AG10803 (cell line): ENCODE measurements at regions not wholly inside any gene's neighbourhood (a gene's known extent, or its start where the extent isn't known, plus 50 kb on each side); places are given as distances from the start of the nearest gene placed in this dataset.

ENCODE experiments used
- DNase-seq: peaks from one replicate; pipeline ENCODE4 v3.0.0; 2010; ENCODE audit warnings: low read depth
- H3K4me3 ChIP-seq: 2 replicates; pipeline ENCODE4 v1.5.1; 2011; ENCODE audit warnings: mild to moderate bottlenecking, low read length, control low read depth
- TF ChIP-seq, protein P1 (sequence below): conservative IDR thresholded peaks from 2 replicates; pipeline ENCODE4 v1.5.1; 2011; ENCODE audit warnings: mild to moderate bottlenecking, low read length, control low read depth, inconsistent platforms

DNA sequence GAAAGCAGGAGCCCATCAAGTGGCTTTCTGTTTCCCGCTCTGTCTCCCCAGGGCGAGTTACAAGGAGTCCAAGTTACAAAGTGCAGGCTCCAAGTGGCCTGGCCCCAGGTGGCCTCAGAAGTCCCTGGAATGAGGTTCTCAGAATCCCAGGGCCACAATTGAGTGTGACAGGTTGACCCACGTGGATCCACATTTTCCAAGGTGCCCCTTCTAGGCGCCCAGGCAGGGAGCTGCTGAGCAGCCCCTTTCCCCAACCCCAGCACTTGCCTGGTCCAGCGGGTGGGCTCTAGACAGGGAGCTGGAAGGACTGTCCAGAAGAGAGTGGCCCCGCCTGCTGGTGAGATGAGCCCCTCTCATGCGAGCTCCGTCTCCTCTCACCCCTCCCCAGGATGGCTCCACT, 253.4 kb downstream of the CYP26B1 start:
- TF ChIP-seq, protein P1, sequence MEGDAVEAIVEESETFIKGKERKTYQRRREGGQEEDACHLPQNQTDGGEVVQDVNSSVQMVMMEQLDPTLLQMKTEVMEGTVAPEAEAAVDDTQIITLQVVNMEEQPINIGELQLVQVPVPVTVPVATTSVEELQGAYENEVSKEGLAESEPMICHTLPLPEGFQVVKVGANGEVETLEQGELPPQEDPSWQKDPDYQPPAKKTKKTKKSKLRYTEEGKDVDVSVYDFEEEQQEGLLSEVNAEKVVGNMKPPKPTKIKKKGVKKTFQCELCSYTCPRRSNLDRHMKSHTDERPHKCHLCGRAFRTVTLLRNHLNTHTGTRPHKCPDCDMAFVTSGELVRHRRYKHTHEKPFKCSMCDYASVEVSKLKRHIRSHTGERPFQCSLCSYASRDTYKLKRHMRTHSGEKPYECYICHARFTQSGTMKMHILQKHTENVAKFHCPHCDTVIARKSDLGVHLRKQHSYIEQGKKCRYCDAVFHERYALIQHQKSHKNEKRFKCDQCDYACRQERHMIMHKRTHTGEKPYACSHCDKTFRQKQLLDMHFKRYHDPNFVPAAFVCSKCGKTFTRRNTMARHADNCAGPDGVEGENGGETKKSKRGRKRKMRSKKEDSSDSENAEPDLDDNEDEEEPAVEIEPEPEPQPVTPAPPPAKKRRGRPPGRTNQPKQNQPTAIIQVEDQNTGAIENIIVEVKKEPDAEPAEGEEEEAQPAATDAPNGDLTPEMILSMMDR: no peak
- H3K4me3 ChIP-seq: no peak overlapping the region
- no peak for DNase-seq

DNA sequence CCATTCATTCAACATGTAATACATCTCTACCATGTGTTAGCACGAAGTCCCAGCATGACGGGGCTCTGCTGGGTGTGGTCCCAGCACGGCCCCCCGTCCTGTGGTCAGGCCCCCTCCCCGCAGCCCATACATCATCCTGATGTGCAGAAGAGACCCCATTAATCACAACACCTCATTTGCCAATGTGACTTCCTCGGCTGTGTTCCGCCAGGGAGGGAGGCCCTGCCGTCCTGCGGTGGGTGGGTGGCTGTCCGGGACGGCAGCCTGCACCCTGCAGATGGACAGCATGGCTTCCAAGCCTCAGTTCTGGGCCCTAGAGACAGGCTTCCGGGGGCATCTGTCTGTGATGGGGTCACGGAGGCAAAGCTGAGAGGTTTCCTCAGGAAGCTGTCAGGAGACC, 254.0 kb downstream of the CYP26B1 start:
- no peak for DNase-seq
- no peak overlapping the region for H3K4me3 ChIP-seq
- TF ChIP-seq, protein P1: no peak

DNA sequence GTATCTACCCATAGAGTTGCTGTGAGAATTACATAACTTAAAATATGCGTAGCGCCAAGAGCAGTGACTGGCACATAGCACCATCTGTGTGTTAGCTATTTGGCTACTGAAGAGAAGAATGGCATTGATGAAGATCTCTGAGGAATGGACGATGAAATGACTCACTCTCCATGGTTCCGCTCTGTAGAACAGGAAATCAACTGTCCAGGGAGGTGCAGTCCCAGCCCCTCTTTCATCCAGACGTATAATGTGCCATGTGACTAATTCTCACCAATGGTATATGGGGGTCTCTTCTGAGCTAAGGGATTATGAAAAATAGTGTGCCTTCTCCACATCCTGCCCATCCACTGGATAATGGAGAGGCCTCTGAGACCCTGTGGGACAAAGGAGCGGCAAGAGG, 254.8 kb downstream of the CYP26B1 start:
- TF ChIP-seq, protein P1: no peak
- no peak overlapping the region for H3K4me3 ChIP-seq
- DNase-seq: no peak

DNA sequence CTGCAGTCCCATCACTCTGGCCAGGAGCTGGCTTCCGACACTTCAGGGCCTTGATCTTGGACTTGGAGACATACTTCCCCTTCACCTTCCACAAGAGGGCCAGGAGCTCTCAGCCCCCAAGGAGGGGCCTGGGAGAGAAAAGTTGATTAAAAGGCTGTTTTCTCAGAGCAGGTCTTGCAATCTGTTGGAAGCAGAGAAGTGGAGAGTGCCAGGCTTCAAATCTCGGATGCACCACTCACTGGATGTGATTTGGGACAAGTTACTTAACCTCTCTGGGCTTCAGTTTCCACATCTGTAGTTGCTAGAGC, 255.3 kb downstream of the CYP26B1 start:
- TF ChIP-seq, protein P1: no peak
- no peak overlapping the region for H3K4me3 ChIP-seq
- no peak for DNase-seq

DNA sequence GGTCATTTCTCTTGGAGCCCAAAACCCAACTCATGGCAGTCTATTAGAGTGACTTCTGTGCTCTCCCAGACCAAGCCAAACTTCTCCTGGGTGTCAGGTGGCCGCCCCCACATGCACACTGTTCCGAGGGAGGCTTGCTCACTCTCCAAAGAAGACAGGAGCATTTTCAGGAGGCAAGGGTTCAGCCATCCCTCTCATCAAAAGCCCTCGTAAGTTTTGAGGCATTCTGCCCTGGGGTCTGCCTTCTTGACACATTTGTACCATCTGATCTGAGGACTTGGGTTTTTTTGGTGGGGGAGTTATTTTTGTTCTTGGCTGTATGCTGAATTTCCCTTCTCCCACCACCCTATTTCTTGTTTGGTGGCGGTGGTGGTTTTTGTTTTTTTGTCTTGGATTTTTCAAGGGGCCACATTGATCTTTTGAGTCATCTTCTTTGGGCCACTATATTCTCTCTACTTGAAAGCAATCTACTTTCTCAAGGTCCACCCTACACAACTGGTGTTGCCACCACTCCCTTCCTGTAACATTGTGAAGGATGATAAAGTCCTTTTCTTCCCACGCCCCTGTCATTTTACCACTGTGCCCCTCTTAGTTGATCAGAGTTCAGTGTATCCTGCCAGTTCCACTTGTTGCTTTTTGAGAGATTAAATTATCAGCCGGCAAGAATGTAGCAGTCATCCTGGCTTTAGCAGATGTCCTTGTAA, 255.8 kb downstream of the CYP26B1 start:
- TF ChIP-seq, protein P1: no peak
- no peak for DNase-seq
- no peak overlapping the region for H3K4me3 ChIP-seq

DNA sequence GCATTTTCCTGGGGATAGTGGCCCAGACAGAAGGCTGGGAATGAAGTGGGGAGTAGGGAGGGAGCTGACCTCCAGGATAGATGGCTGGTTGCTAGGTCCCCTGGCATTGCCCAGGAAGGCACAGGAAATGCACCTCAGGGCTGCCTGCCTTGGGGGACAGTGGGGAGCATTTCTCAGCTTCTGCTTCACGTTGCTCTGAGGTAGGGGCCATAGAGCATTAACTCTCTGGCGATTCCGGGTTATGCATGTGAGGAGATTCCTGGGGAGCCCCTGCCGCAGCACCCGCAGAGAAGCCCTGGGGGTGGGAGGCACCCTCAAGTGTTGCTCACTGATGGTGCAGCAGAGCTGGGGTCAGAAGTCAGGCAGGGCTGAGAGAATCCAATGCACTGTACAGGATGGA, 256.5 kb downstream of the CYP26B1 start:
- DNase-seq: no peak
- H3K4me3 ChIP-seq: no peak overlapping the region
- TF ChIP-seq, protein P1: no peak

DNA sequence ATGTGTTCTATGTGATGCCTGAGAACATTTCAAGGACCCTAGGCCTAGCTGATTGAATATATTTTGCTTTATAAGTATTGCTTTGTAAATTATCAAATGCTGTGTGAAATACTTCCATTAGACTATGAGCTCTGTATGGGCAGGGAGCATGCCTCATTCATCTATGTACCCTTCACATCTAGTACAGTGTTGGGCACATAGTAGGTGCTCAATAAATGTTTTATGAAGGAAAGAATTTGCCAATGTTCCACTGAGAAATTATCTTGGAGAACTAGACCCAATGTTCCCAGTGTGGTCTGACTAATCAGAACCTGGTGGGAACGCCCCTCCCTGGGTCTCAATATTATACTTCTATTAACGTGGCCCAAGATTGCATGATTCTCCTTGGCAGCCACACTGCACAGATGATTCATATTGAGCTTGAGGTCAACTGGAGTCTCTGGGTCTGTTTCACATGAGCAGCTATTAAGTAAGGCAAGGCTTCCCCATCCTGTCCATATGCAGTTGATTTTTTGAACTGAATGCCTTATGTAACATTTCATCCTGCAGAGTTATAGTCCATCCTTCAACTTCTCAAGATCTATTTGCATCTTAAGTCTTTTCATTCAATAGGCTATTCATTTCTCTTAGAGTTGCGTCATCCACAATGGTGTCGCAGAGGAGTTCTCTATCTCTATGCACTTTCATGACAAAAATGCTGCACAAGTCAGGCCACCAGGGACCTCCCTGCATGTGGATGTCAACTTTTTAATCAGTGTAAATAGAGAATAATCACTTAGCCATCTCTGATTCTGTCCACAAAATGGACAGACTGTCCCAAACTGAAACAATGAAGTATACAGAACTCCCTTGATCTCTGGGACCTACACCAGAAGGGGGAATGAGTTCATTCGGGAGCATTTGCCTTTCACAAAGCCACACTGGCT, 257.6 kb downstream of the CYP26B1 start:
- peak; percentile 98 for DNase-seq
- TF ChIP-seq, protein P1: no peak
- no peak overlapping the region for H3K4me3 ChIP-seq
